H9 (cell line): ENCODE measurements at regions not wholly inside any gene's neighbourhood (a gene's known extent, or its start where the extent isn't known, plus 50 kb on each side); places are given as distances from the start of the nearest gene placed in this dataset.

Experiments used
- DNase-seq: peaks from one replicate; pipeline ENCODE4 v3.0.0-alpha.2; 2017
- H2AFZ ChIP-seq: one replicate; pipeline ENCODE4 v1.6.1; 2013; ENCODE audit warnings: mild to moderate bottlenecking, low read length, control low read depth, moderate library complexity
- H2AK5ac ChIP-seq: 2 replicates; pipeline ENCODE4 v1.6.1; 2013; ENCODE audit warnings: low read length, control low read depth, mixed read lengths; ENCODE audit not compliant: insufficient read length
- H2BK120ac ChIP-seq: one replicate; pipeline ENCODE4 v1.6.1; 2013; ENCODE audit warnings: low read depth, mild to moderate bottlenecking, low read length, control low read depth, inconsistent platforms; ENCODE audit not compliant: poor library complexity, severe bottlenecking
- H2BK12ac ChIP-seq: 2 replicates; pipeline ENCODE4 v1.6.1; 2013; ENCODE audit warnings: low read length, control low read depth, mixed read lengths, low read depth; ENCODE audit not compliant: insufficient read length
- H2BK15ac ChIP-seq: 2 replicates; pipeline ENCODE4 v1.6.1; 2013; ENCODE audit warnings: low read depth, low read length, control low read depth
- H2BK20ac ChIP-seq: one replicate; pipeline ENCODE4 v1.6.1; 2013; ENCODE audit warnings: low read depth, mild to moderate bottlenecking, low read length, control low read depth, inconsistent platforms; ENCODE audit not compliant: poor library complexity, severe bottlenecking
- H2BK5ac ChIP-seq: 2 replicates; pipeline ENCODE4 v1.6.1; 2013; ENCODE audit warnings: low read length, control low read depth, mixed read lengths; ENCODE audit not compliant: insufficient read length
- H3K14ac ChIP-seq: 2 replicates; pipeline ENCODE4 v1.6.1; 2013; ENCODE audit warnings: low read length, control low read depth; ENCODE audit not compliant: insufficient read depth
- H3K18ac ChIP-seq: 2 replicates; pipeline ENCODE4 v1.6.1; 2013; ENCODE audit warnings: low read depth, mild to moderate bottlenecking, mixed read lengths, low read length, control low read depth; ENCODE audit not compliant: insufficient read length
- H3K23ac ChIP-seq: 2 replicates; pipeline ENCODE4 v1.6.1; 2013; ENCODE audit warnings: low read length, control low read depth, mixed read lengths, low read depth; ENCODE audit not compliant: insufficient read length
- H3K23me2 ChIP-seq: 2 replicates; pipeline ENCODE4 v1.6.1; 2013; ENCODE audit warnings: low read depth, mild to moderate bottlenecking, mixed read lengths, low read length, control low read depth; ENCODE audit not compliant: insufficient read length, poor library complexity, severe bottlenecking
- H3K27ac ChIP-seq: 2 replicates; pipeline ENCODE4 v1.5.1; 2013; ENCODE audit warnings: low read length, control low read depth, mixed read lengths, low read depth; ENCODE audit not compliant: insufficient read length
- H3K27me3 ChIP-seq: 2 replicates; pipeline ENCODE4 v1.6.1; 2013; ENCODE audit warnings: low read length, control low read depth, inconsistent platforms; ENCODE audit not compliant: insufficient read depth
- H3K4ac ChIP-seq: 2 replicates; pipeline ENCODE4 v1.6.1; 2013; ENCODE audit warnings: low read depth, mild to moderate bottlenecking, control low read depth, inconsistent platforms, low read length, moderate library complexity
- H3K4me1 ChIP-seq: 2 replicates; pipeline ENCODE4 v1.6.1; 2013; ENCODE audit warnings: low read length, control low read depth, inconsistent platforms; ENCODE audit not compliant: insufficient read depth
- H3K4me2 ChIP-seq: 2 replicates; pipeline ENCODE4 v1.6.1; 2013; ENCODE audit warnings: low read length, control low read depth, mixed read lengths; ENCODE audit not compliant: insufficient read length, insufficient read depth
- H3K56ac ChIP-seq: 2 replicates; pipeline ENCODE4 v1.6.1; 2013; ENCODE audit warnings: low read depth, mild to moderate bottlenecking, mixed read lengths, low read length, control low read depth; ENCODE audit not compliant: insufficient read length
- H3K79me1 ChIP-seq: 2 replicates; pipeline ENCODE4 v1.6.1; 2013; ENCODE audit warnings: low read depth, mild to moderate bottlenecking, moderate library complexity, low read length, control low read depth, inconsistent platforms; ENCODE audit not compliant: insufficient read depth, poor library complexity, severe bottlenecking
- H3K79me2 ChIP-seq: 2 replicates; pipeline ENCODE4 v1.6.1; 2013; ENCODE audit warnings: low read length, control low read depth, inconsistent platforms; ENCODE audit not compliant: insufficient read depth
- H3K9ac ChIP-seq: 2 replicates; pipeline ENCODE4 v1.6.1; 2013; ENCODE audit warnings: low read length, control low read depth, mixed read lengths; ENCODE audit not compliant: insufficient read length; ENCODE audit errors: extremely low read depth
- H3K9me3 ChIP-seq: one replicate; pipeline ENCODE4 v1.6.1; 2013; ENCODE audit warnings: low read depth, low read length, inconsistent platforms; ENCODE audit not compliant: control insufficient read depth
- H3T11ph ChIP-seq: one replicate; pipeline ENCODE4 v1.6.1; 2013; ENCODE audit warnings: mild to moderate bottlenecking, low read length, control low read depth, inconsistent platforms
- H4K20me1 ChIP-seq: one replicate; pipeline ENCODE4 v1.6.1; 2013; ENCODE audit not compliant: control insufficient read depth, insufficient read length, insufficient read depth
- H4K5ac ChIP-seq: 2 replicates; pipeline ENCODE4 v1.6.1; 2013; ENCODE audit warnings: low read depth, mild to moderate bottlenecking, mixed read lengths, low read length, control low read depth; ENCODE audit not compliant: insufficient read length
- H4K8ac ChIP-seq: replicated peaks from 2 replicates; pipeline ENCODE4 v1.6.1; 2013; ENCODE audit warnings: low read length, control low read depth, mixed read lengths, low read depth; ENCODE audit not compliant: insufficient read length
- H4K91ac ChIP-seq: 2 replicates; pipeline ENCODE4 v1.6.1; 2013; ENCODE audit warnings: low read depth, mild to moderate bottlenecking, moderate library complexity, mixed read lengths, low read length, control low read depth; ENCODE audit not compliant: insufficient read length
- H3K27ac Mint-ChIP-seq, 3 experiments: 2 replicates in 2 of 3; 3 replicates in 1 of 3; pipeline ENCODE4 v1.8.0; 2020 to 2021; ENCODE audit warnings: mixed read lengths in 3 of 3, mild to moderate bottlenecking in 1 of 3, moderate library complexity in 1 of 3
- H3K27me3 Mint-ChIP-seq: 2 replicates; pipeline ENCODE4 v1.8.0; 2021; ENCODE audit warnings: low read depth, mild to moderate bottlenecking, moderate library complexity, mixed read lengths
- H3K36me3 Mint-ChIP-seq, 3 experiments: 2 replicates in 2 of 3; 3 replicates in 1 of 3; pipeline ENCODE4 v1.8.0; 2020 to 2021; ENCODE audit warnings: low read depth in 3 of 3, mixed read lengths in 3 of 3; ENCODE audit not compliant: insufficient read depth in 1 of 3
- H3K4me1 Mint-ChIP-seq, 2 experiments: 2 replicates each; pipeline ENCODE4 v1.8.0; 2020; ENCODE audit warnings: mixed read lengths in 2 of 2
- H3K4me3 Mint-ChIP-seq, 2 experiments: 2 replicates in 1 of 2; 3 replicates in 1 of 2; pipeline ENCODE4 v1.8.0; 2020 to 2021; ENCODE audit warnings: mild to moderate bottlenecking in 2 of 2, mixed read lengths in 2 of 2, moderate library complexity in 1 of 2
- H3K9me3 Mint-ChIP-seq, 2 experiments: 2 replicates in 1 of 2; 3 replicates in 1 of 2; pipeline ENCODE4 v1.8.0; 2020; ENCODE audit warnings: mild to moderate bottlenecking in 2 of 2, mixed read lengths in 2 of 2, moderate library complexity in 1 of 2
- WGBS: extraction: QIAGEN DNeasy Blood & Tissue Kit; methylation state at CpG from one replicate; pipeline ENCODE4 v1.1.7; 2013; ENCODE audit warnings: missing lambda C conversion rate, low lambda C conversion rate, mixed read lengths; ENCODE audit not compliant: insufficient read length; ENCODE audit errors: extremely low coverage; 5-methylcytosine and 5-hydroxymethylcytosine counted together
- TF ChIP-seq, protein P1 (sequence below): fragments of 200-600 bp; sonication (generic); conservative IDR thresholded peaks from 3 replicates; pipeline ENCODE4 v1.8.0; 2021; ENCODE audit warnings: antibody characterized with exemption, mild to moderate bottlenecking

DNA sequence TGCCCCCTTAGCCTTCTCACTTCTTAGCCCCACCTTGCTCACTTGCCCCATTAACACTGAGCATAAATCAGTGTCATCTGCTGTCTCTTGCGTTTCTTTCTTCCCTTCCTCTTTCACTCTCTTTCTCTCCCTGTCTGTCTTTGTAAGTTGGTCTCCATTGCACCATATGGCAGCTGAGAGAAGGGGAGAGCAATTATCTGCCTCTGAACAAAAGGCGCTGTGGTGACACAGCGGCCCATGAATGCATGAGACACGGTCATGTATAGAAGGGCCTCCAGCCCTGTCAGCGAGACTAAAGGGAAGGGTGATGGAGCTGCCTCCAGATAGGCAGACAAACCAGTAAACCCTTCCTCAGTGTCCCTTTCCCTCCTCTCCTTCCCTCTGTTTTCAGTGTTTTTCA, 88.8 kb upstream of the PCDH18 start:
- peak overlapping the region; percentile 8 for H3K18ac ChIP-seq
- no peak overlapping the region for H3K14ac ChIP-seq
- no peaks in the 10 kb centered on the region for H3K9me3 ChIP-seq
- no peaks in the 10 kb centered on the region for H4K20me1 ChIP-seq
- H3K79me2 ChIP-seq = no peaks in the 10 kb centered on the region
- no peak overlapping the region for H3K9ac ChIP-seq
- H2AK5ac ChIP-seq = no peak overlapping the region
- peaks cover 2% of the 10 kb centered on the region; the same call in 1 of the 2 replicates for H3K4me1 ChIP-seq
- no peak overlapping the region for H2BK12ac ChIP-seq
- H3K4ac ChIP-seq = no peak overlapping the region
- no peak overlapping the region for H3K56ac ChIP-seq
- no peak overlapping the region for H3K4me2 ChIP-seq
- H4K91ac ChIP-seq = no peak overlapping the region
- TF ChIP-seq, protein P1, sequence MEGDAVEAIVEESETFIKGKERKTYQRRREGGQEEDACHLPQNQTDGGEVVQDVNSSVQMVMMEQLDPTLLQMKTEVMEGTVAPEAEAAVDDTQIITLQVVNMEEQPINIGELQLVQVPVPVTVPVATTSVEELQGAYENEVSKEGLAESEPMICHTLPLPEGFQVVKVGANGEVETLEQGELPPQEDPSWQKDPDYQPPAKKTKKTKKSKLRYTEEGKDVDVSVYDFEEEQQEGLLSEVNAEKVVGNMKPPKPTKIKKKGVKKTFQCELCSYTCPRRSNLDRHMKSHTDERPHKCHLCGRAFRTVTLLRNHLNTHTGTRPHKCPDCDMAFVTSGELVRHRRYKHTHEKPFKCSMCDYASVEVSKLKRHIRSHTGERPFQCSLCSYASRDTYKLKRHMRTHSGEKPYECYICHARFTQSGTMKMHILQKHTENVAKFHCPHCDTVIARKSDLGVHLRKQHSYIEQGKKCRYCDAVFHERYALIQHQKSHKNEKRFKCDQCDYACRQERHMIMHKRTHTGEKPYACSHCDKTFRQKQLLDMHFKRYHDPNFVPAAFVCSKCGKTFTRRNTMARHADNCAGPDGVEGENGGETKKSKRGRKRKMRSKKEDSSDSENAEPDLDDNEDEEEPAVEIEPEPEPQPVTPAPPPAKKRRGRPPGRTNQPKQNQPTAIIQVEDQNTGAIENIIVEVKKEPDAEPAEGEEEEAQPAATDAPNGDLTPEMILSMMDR = no peak
- no peak overlapping the region for H3K4me3 Mint-ChIP-seq
- no peaks in the 10 kb centered on the region for H3K79me1 ChIP-seq
- no peaks in the 10 kb centered on the region for H3K27me3 ChIP-seq
- no peaks in the 10 kb centered on the region for H3K23me2 ChIP-seq
- peak overlapping the region; percentile 2 for H2AFZ ChIP-seq
- no peak for DNase-seq
- no peaks in the 10 kb centered on the region for H3K9me3 Mint-ChIP-seq
- H2BK120ac ChIP-seq = no peak overlapping the region
- WGBS = no CpG with 5 or more reads among the region's 5 CpGs
- no peak overlapping the region for H2BK5ac ChIP-seq
- no peak overlapping the region for H3T11ph ChIP-seq
- no peak overlapping the region for H3K27ac Mint-ChIP-seq
- no peak overlapping the region for H3K27ac ChIP-seq
- H4K5ac ChIP-seq = no peak overlapping the region
- no peaks in the 10 kb centered on the region for H3K27me3 Mint-ChIP-seq
- H3K23ac ChIP-seq = no peak overlapping the region
- peaks cover 4 to 9% of the 10 kb centered on the region in 2 experiments for H3K4me1 Mint-ChIP-seq
- H3K36me3 Mint-ChIP-seq = no peaks in the 10 kb centered on the region
- H2BK15ac ChIP-seq = no peak overlapping the region
- H2BK20ac ChIP-seq = no peak overlapping the region
- no peak overlapping the region for H4K8ac ChIP-seq
